Type B pancreatic cell (in vitro differentiated cells): ENCODE measurements at regions not wholly inside any gene's neighbourhood (a gene's known extent, or its start where the extent isn't known, plus 50 kb on each side); places are given as distances from the start of the nearest gene placed in this dataset.

Experiments
- DNase-seq: peaks from one replicate; pipeline ENCODE4 v3.0.0; 2021; ENCODE audit warnings: mixed read lengths; ENCODE audit not compliant: unreplicated experiment; ENCODE audit errors: extremely low spot score
- H3K27ac Mint-ChIP-seq: 2 replicates; pipeline ENCODE4 v1.8.0; 2021; ENCODE audit warnings: mild to moderate bottlenecking, mixed read lengths
- H3K27me3 Mint-ChIP-seq: 2 replicates; pipeline ENCODE4 v1.8.0; 2021; ENCODE audit warnings: mixed read lengths
- H3K36me3 Mint-ChIP-seq: 2 replicates; pipeline ENCODE4 v1.8.0; 2021; ENCODE audit warnings: mixed read lengths
- H3K4me1 Mint-ChIP-seq: one replicate; pipeline ENCODE4 v1.8.0; 2021; ENCODE audit warnings: mixed read lengths; ENCODE audit not compliant: unreplicated experiment
- H3K4me3 Mint-ChIP-seq: 2 replicates; pipeline ENCODE4 v1.8.0; 2021; ENCODE audit warnings: mild to moderate bottlenecking, mixed read lengths
- H3K9me3 Mint-ChIP-seq: 2 replicates; pipeline ENCODE4 v1.8.0; 2021; ENCODE audit warnings: mixed read lengths
- TF ChIP-seq, protein P1 (sequence below): fragments of 200-600 bp; sonication (generic); conservative IDR thresholded peaks from 2 replicates; pipeline ENCODE4 v1.5.0; 2021; ENCODE audit warnings: antibody characterized with exemption, mild to moderate bottlenecking

DNA sequence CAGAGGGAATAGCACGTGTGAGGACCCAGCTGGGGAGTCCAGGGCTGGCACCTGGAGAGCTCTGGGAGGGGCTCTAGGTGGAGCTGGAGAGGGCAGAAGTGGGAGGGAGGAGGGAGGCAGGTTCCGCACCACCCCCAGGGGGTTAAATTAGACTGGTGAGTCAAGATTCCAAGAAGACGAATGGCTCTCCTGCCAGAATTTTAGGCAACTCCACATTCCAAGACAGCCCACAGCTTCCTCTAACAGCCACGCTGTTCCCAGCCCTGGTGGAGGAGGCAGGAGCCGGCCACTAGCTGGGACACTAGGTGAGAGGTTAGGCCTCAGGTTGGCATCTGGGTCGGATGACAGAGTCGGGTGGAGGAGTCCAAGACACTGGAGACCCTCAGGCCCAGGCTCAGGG lies 60.2 kb downstream of the TFAP2C start:
- Mint-ChIP-seq H3K4me3 (peak overlapping the region; percentile 60), H3K36me3 (no peaks in the 10 kb centered on the region), H3K4me1 (peaks cover 15% of the 10 kb centered on the region), H3K27ac (peak overlapping the region; percentile 83), H3K9me3 (peaks cover 3% of the 10 kb centered on the region), H3K27me3 (no peaks in the 10 kb centered on the region)
- no peak for DNase-seq
- TF ChIP-seq, protein P1, sequence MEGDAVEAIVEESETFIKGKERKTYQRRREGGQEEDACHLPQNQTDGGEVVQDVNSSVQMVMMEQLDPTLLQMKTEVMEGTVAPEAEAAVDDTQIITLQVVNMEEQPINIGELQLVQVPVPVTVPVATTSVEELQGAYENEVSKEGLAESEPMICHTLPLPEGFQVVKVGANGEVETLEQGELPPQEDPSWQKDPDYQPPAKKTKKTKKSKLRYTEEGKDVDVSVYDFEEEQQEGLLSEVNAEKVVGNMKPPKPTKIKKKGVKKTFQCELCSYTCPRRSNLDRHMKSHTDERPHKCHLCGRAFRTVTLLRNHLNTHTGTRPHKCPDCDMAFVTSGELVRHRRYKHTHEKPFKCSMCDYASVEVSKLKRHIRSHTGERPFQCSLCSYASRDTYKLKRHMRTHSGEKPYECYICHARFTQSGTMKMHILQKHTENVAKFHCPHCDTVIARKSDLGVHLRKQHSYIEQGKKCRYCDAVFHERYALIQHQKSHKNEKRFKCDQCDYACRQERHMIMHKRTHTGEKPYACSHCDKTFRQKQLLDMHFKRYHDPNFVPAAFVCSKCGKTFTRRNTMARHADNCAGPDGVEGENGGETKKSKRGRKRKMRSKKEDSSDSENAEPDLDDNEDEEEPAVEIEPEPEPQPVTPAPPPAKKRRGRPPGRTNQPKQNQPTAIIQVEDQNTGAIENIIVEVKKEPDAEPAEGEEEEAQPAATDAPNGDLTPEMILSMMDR, result no peak

DNA sequence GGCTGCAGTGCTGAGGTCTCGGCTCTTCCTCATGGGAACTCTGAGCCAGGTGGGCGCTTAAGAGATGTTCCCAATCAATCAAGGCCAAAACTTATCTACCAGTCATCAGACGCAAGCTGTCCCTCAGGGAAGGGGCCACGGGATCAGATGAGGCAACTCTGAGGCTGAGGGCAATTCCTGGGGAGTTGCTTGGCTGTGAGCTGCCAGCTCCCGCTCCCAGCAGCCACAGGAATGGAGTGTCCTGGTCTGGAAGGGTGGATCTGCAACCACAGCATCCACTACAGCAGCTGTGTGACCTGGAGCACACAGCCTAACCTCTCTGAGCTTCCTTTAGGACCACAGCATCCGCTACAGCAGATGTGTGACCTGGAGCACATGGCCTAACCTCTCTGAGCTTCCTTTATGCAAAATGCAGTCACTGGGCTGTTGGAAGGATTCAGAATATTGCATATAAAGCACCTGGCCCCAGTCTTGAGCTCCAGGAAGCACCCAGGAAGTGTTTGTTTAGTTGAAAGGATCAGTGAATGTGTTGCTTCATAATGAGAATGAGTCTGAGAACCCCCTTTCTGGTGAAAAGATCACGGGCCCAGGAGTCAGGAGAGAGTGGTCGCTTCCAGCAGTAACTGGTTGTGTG lies 60.9 kb downstream of the TFAP2C start:
- no peaks in the 10 kb centered on the region for H3K27me3 Mint-ChIP-seq

DNA sequence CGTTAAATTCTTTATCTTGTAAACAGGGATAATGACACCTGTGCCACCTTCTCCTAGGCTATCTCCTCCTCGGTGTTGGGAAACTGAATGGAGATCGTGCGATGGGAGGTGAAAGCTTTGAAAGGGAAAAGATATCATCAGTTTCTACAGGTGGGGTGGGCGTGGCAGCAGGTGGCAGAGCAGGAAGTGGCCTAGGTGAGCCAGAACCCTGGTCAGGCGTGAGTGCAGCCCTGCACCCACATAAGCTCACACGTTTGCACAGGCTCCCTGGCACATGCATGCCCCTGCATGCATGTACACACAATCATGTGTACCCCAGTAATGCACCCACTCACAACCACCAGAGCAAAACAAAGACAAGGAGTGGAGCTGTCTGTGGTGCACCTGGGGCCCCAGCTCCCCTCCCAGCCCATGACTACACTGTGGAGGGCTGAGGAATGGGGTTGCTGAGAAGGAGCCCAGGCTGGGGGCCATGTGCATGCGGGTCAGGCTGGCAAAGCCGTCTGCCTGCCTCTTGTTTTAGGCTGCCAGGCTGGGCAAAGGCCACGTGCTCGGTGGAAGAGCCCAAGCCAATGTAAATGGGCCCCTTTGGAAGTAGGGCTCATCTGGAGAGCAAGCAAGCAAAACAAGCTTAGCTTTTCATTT lies 61.5 kb downstream of the TFAP2C start:
- Mint-ChIP-seq H3K27me3 (no peaks in the 10 kb centered on the region), H3K4me1 (peaks cover 15% of the 10 kb centered on the region), H3K4me3 (no peak overlapping the region), H3K36me3 (no peaks in the 10 kb centered on the region), H3K9me3 (peaks cover 3% of the 10 kb centered on the region), H3K27ac (peak overlapping the region; percentile 58)
- TF ChIP-seq, protein P1, result no peak
- DNase-seq, result no peak

More for the DNA sequence above, 60.9 kb downstream of the TFAP2C start:
- TF ChIP-seq, protein P1, result no peak
- peak overlapping the region; percentile 58 for H3K27ac Mint-ChIP-seq
- no peak for DNase-seq
- peaks cover 3% of the 10 kb centered on the region for H3K9me3 Mint-ChIP-seq
- H3K36me3 Mint-ChIP-seq, result no peaks in the 10 kb centered on the region
- H3K4me1 Mint-ChIP-seq, result peaks cover 15% of the 10 kb centered on the region
- no peak overlapping the region for H3K4me3 Mint-ChIP-seq

DNA sequence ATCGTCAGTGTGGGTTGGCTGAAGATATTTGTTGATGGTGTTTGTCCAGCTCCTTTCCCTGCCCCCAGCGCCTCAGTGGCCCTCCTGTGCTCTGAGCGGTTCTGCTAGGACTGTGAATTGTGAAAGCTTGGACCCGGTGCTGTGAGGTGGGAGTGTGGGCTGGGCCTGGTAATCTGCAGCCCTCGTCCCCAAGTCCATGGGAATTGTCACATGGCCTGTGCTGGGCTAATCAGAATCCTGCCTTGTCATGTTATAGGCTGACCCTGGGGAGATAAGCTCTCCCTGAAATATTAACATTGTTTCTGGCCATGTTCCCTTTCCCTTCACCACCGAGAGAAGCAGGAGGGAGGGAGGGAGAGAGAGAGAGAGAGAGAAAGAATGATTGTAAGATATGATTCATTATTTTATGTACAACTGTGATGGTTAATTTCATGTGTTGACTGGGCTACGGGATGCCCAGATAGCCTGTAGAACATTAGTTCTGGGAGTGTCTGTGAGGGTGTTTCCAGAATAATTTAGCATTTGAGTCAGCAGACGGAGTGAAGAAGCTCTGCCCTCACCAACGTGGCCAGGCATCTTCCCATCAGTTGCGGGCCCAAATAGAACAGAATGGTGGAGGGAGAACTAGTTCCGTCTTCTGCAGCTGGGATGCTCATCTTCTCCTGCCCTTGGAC lies 62.4 kb downstream of the TFAP2C start:
- H3K36me3 Mint-ChIP-seq, result no peaks in the 10 kb centered on the region
- no peak for DNase-seq

DNA sequence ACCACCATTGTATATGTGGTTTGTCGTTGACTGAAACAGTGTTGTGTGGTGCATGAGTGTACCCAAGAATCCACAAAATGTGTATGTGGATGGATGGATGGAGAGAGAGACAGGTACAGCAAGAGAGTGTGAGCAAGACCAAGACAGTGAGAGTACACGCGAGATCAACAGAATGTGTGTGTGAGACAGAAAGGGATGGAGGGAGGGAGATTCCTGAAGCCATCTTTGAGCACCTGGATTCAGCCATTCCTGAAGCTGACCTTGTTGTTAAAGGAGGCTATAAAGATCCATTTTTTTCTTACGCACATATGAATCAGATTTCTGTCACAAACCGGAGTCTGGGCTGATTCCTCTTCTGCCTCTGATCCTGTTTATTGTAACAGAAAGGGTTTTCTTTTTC lies 64.1 kb downstream of the TFAP2C start:
- TF ChIP-seq, protein P1, result no peak
- Mint-ChIP-seq H3K4me3 (no peak overlapping the region), H3K36me3 (no peaks in the 10 kb centered on the region), H3K4me1 (peaks cover 15% of the 10 kb centered on the region), H3K27ac (no peak overlapping the region), H3K9me3 (peaks cover 3% of the 10 kb centered on the region), H3K27me3 (no peaks in the 10 kb centered on the region)
- no peak for DNase-seq

More for the DNA sequence above, 62.4 kb downstream of the TFAP2C start:
- Mint-ChIP-seq H3K4me1 (peaks cover 15% of the 10 kb centered on the region), H3K4me3 (no peak overlapping the region), H3K27me3 (no peaks in the 10 kb centered on the region), H3K27ac (no peak overlapping the region), H3K9me3 (peaks cover 3% of the 10 kb centered on the region)
- TF ChIP-seq, protein P1, result no peak
